HG02642 (cell line): ENCODE measurements at regions not wholly inside any gene's neighbourhood (a gene's known extent, or its start where the extent isn't known, plus 50 kb on each side); places are given as distances from the start of the nearest gene placed in this dataset.
A peak's percentile ranks its signal among the peaks of the same experiment; 100 is the strongest.

Experiments used
- ATAC-seq: cut with Tn5 transposase; IDR thresholded peaks from one replicate; pipeline ENCODE4 v1.9.1; 2021; ENCODE audit warnings: mild to moderate bottlenecking; ENCODE audit not compliant: unreplicated experiment, poor library complexity

DNA sequence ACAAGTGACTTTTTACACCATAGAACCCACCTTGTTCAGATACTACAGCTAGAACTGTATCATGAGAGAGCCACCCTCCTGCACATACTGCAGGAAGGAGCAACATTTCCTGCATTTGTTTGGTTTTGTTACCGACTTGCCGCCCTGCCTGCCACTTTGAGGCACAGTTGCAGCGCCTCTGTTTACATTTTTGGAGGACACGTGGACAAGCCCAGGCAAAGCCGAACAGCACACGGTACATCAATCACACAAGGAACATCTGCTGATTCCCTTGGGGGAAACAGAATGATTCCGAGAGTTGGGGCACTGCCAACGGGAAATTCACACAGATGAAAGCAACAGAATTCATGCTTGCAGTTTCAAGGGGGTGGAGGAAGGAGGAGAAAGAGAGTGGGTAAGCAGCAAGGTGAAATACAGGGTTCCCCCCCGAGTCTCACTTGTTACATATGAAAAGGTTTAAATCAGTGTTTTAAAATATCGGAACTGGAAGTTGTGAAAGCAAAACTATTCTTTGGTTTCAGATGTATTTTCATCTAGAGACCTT lies 110.7 kb downstream of the BTG1 start:
- peak; percentile 87 for ATAC-seq

DNA sequence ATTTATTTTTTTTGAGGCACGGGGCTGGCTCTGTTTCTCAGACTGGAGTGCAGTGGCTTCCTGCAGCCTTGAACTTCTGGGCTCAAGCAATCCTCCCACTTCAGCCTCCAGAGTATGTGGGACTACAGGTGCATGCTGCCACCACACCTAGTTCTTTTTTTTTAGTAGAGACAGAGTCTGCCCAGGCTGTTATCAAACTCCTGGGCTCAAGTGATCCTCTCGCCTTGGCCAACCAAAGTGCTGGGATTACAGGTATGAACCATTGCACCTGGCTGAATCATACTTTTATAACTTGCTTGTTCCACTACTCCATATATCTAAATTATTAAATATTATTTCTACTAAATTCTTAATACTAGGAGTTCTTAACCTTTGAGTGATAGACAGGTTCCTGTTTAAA lies 111.6 kb downstream of the BTG1 start:
- ATAC-seq, result no peak

DNA sequence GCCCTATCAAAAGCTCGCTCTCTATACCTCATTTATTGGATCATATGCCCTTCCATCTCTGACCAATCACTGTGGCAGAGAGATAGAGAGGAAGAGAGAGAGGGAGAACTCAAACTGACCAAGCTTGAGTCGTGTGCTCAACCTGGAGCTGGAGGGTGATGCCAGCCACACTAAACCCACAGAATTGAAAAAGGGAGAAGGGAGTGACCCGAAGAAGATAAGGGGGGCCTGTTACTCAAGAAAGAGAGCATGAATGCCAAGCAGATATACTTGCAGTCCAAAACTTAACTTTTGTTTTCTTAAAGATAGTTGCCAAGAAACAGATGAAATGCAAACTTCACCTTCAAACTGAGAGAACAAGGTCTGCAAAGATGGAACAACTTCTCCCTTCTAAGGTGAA lies 112.7 kb downstream of the BTG1 start:
- ATAC-seq, result no peak

DNA sequence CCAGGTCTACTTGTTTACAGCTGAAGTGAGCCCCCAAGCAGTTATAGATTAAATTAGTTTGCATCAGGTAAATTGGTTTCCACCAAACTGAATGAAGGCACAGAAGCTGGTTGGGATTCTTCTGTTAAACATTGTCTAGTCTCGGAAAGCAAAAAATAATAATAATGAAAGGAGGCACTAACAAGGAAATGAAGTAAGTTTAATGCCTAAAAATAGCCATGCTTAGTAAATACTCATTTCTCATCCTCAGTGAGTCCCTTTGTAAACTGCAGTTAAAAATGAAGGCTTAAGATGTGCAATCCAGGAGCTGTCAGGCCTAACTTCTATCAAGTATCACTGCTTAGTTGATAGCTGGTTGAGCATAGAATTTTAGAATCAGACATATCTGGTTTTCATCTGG lies 113.5 kb downstream of the BTG1 start:
- no peak for ATAC-seq

DNA sequence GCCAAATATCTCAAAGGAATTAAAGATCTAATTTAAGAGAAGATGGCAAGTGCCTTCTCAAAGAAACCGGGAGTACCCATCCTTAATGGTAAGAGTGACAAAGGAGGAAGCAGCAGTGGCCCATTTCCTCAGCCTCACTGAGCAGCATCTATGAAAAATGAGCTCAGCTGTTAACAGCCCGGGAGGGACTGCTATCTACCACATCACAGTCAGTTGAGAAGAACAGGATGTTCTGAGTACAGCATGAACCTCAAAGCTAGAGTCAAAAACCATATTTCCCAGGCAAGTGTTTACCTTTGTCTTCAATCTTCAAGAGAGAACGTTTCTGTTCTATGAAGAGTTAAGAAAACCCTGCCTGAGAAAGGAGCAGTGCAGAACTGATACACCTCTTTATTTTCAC lies 115.0 kb downstream of the BTG1 start:
- ATAC-seq, result peak; percentile 54

DNA sequence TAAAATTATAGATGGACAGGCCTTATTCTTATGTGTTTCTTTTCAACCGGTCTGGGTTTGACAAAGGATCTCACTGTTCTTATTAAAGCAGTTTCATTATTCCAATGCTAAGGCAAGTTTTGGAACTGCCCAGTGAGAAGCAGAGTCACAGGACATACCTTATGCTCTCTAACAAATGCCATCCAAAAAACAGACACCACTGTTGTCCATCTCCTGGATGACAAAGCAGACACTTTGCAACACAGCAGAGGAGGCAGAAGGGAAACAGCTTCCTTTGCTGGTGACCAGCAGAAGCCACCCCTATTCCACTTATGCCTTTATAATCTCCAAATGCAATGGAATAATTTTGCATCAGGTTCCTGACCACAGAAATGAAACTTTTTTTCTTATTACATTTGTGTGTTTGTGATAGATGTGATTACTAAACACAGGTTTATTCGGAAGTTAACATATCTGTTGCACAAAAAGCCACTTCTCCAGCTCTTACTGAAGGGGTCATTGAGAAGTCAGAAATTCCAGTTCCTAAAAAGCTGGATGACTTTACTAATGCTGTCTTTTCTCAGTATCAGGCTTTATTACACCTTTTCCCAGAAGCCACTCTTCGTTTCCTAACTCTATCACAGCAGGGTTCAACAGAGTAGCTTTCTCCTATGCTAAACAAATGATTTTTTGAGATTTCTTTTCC lies 115.6 kb downstream of the BTG1 start:
- ATAC-seq, result no peak

DNA sequence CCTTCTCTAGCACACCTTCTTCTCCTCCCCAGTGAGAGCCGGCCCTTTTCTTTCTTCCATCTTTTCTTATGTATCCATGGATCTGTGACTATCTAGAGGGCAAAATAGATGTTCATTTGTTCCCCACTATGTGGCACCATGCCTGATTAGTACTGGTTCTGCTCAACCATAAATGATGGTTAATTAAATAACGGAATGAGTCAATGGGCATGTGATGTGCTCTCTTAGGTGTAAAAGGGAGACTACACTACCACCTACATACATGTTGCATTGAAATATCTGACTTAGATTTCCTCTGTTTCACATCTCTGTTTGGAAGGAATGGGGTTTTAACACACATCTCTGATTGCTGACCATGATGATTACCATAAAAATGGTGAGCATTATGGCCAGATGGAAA lies 116.5 kb downstream of the BTG1 start:
- no peak for ATAC-seq

DNA sequence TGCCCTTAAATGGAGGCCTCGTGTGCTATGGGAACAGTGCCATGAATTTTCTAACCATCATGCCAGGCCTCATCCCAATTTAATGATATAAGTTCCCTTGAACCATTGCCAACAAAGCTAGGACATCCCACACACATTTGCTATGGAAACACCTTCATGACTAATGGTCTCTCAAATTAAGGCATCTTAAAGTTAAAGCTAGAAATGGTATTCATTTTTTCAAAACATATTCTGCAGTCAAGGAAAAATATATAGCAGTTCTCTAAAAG lies 117.3 kb downstream of the BTG1 start:
- no peak for ATAC-seq

DNA sequence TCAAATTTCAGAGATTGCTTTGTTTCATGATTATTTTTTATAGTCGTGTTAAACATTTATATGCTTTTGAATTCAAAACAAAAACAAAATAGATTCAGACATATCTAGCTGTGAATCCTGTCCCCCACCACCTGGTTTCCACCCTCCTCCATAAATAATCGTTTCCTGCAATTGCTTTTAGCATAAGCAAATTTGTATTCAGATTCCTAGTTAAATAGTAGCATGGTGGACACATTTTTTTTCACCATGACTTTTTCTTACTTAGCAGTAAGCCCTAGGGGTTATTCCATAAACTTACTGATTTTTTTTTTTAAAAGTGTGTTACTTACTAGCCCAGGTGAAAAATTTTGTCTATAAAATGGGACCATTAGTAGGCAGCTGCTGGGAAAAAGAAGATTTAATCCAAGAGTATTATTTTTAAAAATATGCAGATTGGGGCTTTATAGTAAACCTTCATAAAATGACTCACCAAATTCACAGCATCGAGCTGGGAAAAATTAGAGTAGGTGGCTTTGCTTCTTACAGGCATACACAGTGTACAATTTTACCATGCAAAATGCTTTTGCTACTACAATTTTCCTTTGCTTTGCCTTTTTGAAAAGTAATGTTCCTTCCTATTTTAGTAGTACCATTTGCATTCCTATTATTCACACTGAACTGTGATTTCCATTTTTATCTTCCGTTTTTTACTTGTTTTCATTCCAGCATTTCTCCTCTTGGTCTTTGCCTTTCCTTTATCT lies 117.8 kb downstream of the BTG1 start:
- no peak for ATAC-seq

DNA sequence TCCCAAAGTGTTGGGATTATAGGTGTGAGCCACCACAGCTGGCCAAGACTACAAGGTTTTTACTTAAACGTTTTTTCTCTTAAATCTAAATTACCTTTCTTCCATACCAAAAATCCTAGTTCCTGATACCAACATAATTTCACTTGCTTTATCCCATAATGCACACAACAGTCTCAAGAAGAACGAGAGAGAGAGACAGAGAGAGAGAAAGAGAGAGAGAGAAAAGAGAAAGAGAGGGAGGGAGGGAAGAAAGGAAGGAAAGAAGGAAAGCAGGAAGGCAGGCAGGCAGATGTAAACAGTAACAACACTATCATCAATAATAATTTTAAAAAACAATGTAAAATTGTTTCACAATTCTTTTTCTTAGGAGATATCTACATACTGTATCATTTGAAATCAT lies 118.4 kb downstream of the BTG1 start:
- ATAC-seq, result no peak

DNA sequence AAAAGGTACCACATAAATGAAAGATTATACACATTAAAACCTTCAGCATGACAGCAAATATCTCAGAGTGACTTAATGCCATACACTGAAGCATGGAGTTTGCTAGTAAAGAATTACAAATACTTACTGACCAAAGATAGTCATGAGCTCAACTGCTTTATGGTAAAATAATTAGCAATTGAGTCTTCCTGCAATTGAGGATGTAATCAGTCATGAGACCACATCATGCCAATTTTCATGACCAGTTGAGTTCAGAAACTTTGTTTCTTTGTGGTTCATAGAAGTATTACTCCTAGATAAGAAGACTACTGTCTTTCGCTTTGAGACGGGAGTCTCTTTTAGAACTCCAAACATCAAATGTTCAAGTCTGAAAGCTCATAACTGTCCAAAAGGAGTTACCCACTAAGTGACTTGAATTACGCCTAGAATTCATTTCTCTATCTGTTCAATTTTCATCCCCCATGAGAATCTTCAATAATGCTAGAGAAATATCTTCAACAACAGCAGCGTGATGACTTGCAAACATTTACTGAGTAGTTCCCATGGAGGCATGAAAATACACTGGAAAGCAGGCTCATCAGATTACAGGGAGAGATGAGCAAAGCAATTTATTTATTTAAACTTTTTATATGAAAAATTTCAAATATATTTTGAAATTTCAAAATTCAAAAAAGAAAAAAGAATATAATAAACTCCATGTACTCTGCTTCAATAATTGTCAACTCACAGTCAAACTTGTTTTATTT lies 120.0 kb downstream of the BTG1 start:
- no peak for ATAC-seq

DNA sequence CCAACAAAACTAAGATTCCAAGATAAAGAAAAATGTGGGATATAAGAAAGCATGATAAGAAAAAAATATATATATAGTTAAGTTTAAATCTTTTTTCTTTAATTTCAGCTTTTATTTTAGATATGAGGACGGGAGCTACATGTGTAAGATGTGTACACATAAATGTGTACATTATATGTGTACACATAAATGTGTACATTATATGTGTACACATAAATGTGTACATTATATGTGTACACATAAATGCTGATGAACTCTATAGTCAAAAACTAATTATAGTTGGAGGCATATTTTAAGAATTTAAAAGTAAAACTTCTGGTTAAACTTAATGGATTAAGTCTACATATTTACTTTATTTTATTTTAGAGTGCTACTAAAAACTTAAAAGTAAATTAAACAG lies 123.6 kb downstream of the BTG1 start:
- ATAC-seq, result no peak

DNA sequence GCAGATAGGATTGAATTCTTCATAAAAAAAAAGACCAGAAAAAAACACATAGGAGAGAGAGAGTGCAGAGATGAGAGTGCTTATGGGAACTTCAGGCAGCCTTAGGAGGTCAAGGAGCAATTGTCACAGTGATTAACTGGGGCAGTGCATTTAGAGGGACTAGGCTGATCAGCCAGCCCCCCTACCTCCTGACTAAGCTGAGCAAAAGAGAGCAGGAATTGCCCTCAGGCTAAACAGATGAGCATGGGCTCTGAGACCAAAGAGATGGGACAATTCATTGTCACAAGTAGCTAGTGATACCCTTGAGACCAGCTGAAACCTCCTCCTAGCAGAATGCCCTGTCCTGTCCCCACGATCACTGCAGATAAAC lies 124.0 kb downstream of the BTG1 start:
- no peak for ATAC-seq

DNA sequence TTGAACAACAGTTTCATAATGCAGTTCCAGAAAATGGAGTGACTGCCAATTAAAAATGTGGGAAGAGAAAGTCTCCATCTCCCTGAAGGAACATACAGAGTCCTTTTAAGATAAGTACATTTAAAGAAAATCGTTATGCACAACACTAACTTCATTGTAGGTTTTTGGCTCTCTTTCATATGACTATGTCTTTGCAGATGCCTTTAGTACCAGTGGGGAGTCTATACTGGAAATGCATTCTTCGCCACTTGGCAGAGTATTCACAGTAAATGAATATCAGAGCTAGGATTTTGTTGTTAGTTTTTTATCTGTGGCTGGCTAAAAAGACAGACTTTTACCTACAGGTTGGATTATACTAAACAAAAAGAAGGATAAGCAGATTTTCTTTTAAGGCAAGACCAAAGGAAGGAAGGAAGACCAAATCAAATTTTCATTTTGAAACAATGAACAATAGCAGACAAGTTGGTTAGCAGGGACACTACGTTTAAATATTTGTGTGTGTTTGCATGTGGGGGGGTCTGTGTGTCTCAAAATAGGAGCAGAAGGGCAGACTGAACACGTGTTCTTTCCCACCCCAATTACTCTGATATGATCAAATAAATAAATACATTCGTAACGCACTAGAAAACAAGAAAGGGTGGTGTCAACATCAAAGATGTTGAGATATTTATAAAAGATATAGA lies 124.5 kb downstream of the BTG1 start:
- ATAC-seq, result no peak

DNA sequence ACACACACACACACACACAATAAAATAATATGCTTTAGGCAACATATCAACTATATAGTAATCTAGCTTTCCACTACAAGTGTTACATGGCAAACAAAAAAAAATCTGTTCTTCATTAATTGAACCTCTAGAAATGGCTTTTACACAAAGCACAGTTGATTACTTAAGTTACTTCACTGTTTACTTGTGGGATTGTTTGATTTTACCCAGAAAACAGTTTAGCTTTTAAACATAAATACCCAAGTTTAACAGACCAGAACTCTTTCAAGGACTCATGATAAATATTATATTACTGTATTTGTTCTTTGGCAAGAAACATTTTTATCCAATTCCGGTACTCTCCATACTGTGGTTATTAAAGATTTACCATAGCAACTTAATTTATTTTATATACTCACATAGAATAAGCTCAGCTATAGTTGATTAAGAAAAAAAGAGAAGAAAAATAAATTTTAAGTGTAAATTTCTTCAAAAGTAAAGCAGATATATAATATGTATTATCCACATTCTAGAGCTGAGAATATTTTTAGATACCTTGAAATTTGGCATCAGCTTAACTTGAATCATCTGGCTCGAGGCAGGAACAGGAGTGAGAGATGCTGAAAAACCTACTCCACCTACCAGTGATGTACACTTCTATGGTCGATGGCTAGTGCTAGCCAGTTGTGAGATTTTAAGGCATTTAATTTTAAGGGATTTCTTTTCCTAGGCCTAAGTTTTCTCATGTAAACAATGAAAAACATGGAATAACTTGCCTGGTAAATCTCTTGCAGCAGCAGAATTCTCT lies 126.0 kb downstream of the BTG1 start:
- ATAC-seq, result no peak

DNA sequence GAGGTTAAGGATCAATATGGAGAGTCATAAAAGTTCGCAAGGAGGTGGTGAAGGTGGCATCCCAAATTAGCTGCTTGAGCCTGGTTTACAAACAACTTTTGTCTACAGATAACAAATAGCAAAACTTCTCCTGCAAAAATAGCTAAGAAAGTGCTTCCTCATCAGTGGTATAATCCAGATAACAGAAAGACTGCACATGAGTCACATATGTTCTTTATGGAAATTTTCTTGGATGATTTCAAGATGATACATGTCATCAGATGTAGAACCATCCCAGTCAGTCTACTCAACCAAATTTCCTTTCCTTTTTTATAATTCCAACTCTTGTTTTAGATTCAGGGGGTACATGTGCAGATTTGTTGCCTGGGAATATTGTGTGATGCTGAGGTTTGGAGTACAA lies 133.0 kb downstream of the BTG1 start:
- ATAC-seq, result no peak

DNA sequence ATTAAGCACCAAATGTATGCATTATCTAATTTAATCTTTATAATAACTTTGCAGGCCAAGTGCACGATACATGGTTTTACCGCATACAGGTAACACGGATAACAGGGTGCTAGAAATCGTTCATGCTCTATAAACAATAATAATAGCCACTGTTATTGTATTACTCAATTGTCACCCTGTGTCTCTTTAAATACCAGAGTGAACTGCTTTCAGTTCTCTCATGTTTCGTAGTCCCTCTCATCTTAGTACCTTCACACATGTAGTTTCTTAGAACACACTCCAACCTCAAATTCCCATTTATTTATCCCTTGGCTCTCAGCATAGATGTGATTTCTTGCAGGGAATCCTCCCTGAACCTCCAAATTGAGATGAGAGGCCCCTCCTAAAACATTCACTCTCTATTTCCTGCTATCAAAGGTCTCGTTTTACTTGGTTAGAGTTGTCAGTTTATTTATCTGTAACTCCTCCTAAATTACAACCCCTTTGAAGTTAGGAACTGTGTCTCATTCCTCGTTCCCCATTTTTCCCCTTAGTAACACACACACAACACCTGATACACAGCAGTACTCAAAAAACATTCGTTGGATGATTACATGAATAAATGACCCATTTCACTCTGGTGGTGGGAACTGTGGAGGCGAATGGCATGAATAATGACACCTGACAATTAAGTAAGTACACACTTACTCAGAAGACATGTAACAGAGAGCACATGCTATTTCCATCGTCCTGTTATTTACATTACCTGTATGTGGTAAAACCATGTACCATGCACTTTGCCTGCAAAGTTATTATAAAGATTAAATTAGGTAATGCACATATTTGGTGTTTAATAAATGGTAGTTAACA lies 134.6 kb downstream of the BTG1 start:
- no peak for ATAC-seq

DNA sequence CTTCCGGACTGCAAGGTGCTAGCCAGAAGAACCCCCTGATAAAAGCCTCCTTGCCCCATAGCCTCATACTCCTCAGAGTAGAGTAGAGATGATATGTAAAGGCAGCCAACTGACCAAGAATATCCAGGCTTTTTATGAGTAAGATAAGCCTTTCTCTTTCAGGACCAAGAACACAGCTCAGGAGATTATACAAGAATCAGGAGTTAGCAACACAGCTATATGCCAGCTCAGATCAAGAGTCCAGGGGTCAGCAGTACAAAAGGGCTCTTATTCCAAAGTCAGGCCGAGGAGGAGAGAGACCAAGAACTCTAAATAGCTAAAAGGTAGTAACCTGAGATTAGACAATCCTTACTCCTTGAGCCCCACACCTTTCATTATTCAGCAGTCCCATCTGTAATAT lies 135.3 kb downstream of the BTG1 start:
- ATAC-seq, result no peak

DNA sequence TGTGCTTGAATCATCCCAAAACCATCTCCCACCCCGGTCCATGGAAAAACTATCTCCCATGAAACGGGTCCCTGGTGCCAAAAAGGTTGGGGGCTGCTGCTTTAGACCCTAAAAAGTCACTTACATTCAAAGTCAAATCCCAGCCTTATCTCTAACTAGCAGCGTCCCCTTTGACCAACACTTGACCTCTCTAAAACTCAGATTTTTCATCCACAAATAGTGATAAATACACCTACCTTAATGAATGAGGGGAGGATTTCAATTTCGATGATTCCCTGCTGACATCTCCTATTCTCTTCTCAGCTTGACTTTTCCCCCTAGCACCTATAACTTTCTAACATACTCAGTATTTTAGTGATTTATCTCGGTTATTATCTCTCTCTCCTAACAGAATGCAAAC lies 137.3 kb downstream of the BTG1 start:
- ATAC-seq, result no peak
